HCT116 (cell line): ENCODE measurements at regions not wholly inside any gene's neighbourhood (a gene's known extent, or its start where the extent isn't known, plus 50 kb on each side); places are given as distances from the start of the nearest gene placed in this dataset.

ENCODE experiments used
- CTCF ChIP-seq, 3 experiments: fragments of 200-600 bp in 1 of 3; sonication (generic) in 1 of 3; IDR thresholded peaks in 2 of 3; conservative IDR thresholded peaks in 1 of 3; 2 replicates each; pipeline ENCODE4 v1.5.1; 2012 to 2017; ENCODE audit warnings: low read depth in 2 of 3, low read length in 2 of 3, antibody characterized with exemption in 1 of 3, borderline replicate concordance in 1 of 3, control low read depth in 1 of 3, mild to moderate bottlenecking in 1 of 3, mixed read lengths in 1 of 3, mixed run types in 1 of 3, moderate library complexity in 1 of 3; ENCODE audit not compliant: insufficient read depth in 1 of 3
- EZH2 ChIP-seq: fragments of 200-600 bp; sonication (generic); IDR thresholded peaks from 2 replicates; pipeline ENCODE4 v1.6.1; 2017; ENCODE audit warnings: antibody characterized with exemption, mixed run types
- JUND ChIP-seq: IDR thresholded peaks from 2 replicates; pipeline ENCODE4 v1.6.1; 2012
- MAX ChIP-seq: IDR thresholded peaks from 2 replicates; pipeline ENCODE4 v1.6.1; 2012
- POLR2A ChIP-seq: IDR thresholded peaks from 2 replicates; pipeline ENCODE4 v1.7.0; 2011; ENCODE audit warnings: borderline replicate concordance; ENCODE audit not compliant: insufficient read depth, insufficient read length; ENCODE audit errors: extremely low read depth
- REST ChIP-seq: IDR thresholded peaks from 2 replicates; pipeline ENCODE4 v1.6.1; 2012; ENCODE audit warnings: low read depth
- SIN3A ChIP-seq: IDR thresholded peaks from 2 replicates; pipeline ENCODE4 v1.6.1; 2012; ENCODE audit warnings: low read depth
- SP1 ChIP-seq: IDR thresholded peaks from 2 replicates; pipeline ENCODE4 v1.6.1; 2012; ENCODE audit warnings: low read depth

- no peak for TF ChIP-seq CTCF (IDR thresholded peaks at IDR 0.05 in 2 of 3, conservative IDR thresholded peaks at IDR 0.05 in 1 of 3; ENCODE audit: borderline replicate concordance in 1 of 3, insufficient read depth in 1 of 3, low read depth in 2 of 3, low read length in 2 of 3)
- TF ChIP-seq REST, result no peak
- no peak for TF ChIP-seq POLR2A
- no peak for TF ChIP-seq JUND
- TF ChIP-seq MAX, result no peak
- TF ChIP-seq SP1, result no peak
- TF ChIP-seq EZH2, result no peak
- TF ChIP-seq SIN3A, result no peak
Observed at GRCh38 chr2:160694631-160695030, 201.0 kb upstream of the RBMS1 start.
